ENCODE measurements at regions not wholly inside any gene's neighbourhood (a gene's known extent, or its start where the extent isn't known, plus 50 kb on each side); places are given as distances from the start of the nearest gene placed in this dataset.
"Not testable (repeated sequence)": the region's sequence is repeated elsewhere in the genome, so short reads cannot be mapped to it uniquely, and the experiment has no call there.

- no peak for DNase-seq (ENCODE audit: low read depth)
Measured at GRCh38 chr5:37962389-37962788, 122.5 kb upstream of the GDNF start.

DNA sequence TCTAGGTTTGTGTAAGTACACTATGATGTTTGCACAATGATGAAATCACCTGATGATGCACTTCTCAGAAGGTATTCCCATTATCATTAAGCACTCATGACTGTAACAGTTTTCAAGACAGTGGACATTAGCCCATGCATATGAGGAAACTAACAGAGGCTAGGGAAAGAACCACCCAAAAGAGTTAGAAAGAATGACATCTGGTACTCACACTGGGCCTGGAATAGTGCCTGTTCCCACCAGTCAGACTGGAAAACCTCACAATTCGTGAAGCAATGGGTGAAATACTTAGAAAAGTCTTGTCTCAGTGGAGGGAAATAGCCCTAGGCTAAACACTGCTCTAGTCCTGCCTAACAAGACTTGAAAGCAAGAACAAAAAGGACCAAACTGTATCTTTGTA, 117.4 kb upstream of the GDNF start:
- no peak for DNase-seq (ENCODE audit: low read depth)

- DNase-seq (ENCODE audit: low read depth): no peak
Measured at GRCh38 chr5:37955748-37956147, 115.9 kb upstream of the GDNF start.

- no peak for DNase-seq (ENCODE audit: low read depth)
Measured at GRCh38 chr5:37954561-37954960, 114.7 kb upstream of the GDNF start.

DNA sequence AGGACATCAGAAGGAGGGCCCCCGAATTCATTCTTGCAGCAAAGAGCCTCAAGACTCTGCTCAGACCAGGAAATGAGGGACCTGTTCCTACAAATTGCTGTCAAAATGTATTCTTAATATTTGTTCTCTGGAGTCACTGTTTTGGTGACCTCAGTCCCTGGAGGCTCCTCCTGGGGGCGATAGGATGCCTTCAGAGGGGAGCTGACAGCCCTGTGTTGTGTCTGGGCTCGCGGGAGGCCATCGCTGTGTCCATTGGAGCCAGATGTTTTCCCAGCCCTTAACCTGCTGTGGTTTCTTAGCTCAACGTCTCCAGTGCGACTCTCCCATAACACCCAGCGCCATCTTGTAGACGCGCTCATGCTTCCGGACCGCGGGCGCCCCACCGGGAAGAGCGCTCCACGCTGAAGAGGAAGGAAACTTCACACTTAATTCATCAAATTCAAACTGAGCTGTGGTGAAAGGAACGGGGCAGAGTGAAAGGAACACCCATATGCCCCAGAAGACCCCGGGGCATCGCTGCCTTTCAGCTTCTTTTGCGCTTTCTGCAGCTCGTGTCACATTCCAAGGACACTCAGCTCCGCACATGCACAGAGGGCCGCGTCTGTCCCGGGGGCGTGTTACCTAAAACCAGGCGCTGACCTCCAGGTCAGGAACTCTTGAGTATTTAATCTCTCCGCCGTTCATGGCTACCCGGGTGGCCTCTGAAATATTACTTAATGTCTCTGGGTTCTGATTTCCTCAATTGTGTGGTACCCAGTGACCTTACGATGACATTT, 112.3 kb upstream of the GDNF start:
- no peak for DNase-seq (ENCODE audit: low read depth)

GRCh38 chr5:37950436-37950835, 110.6 kb upstream of the GDNF start:
- no peak for DNase-seq (ENCODE audit: low read depth)

DNA sequence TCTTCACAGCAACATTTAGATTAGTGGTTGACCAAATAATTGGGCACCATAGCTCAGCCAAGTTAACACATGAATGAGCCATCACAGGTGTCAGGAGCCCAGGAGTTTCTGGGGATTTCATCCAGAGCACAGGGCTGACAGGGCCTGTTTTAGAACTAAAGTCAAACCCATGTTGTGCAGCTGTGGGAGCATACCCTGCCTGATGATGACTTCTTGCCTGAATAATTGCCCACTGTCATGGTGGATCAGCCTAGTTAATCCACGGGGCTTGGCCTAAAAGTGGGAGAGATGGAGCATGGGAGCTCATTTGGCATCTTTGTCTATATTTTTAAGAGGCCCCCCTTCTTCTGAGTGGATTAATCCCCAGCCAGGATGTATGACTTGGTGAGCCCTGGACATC, 105.6 kb upstream of the GDNF start:
- no peak for DNase-seq (ENCODE audit: low read depth)

DNA sequence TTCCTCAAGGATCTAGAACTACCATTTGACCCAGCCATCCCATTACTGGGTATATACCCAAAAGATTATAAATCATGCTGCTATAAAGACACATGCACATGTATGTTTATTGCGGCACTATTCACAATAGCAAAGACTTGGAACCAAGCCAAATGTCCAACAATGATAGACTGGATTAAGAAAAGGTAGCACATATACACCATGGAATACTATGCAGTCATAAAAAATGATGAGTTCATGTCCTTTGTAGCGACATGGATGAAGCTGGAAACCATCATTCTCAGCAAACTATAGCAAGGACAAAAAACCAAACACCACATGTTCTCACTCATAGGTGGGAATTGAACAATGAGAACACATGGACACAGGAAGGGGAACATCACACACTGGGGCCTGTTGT, 103.3 kb upstream of the GDNF start:
- DNase-seq (ENCODE audit: low read depth): not testable (repeated sequence)

GRCh38 chr5:37940931-37941623, 101.2 kb upstream of the GDNF start:
- DNase-seq (ENCODE audit: low read depth): no peak

DNA sequence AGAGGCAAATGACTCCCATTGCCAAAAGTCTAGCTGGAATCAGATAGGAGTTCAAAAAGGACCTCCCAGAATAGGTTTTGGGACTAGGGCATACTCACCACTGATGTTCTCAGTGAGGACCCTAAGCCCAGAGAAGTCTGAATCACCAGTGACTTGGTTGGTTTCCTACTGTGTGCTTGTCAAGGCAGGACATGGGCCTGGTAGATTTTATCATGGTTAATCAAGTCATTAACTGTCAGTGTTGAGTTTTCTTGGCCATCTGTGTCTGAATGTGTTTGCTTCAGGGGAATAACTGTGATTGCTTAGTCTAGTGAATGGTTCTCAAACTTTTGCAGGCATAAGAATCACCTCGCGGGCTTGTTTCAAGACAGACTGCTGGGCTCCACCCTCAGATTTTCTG, 99.0 kb upstream of the GDNF start:
- DNase-seq (ENCODE audit: low read depth): no peak

DNA sequence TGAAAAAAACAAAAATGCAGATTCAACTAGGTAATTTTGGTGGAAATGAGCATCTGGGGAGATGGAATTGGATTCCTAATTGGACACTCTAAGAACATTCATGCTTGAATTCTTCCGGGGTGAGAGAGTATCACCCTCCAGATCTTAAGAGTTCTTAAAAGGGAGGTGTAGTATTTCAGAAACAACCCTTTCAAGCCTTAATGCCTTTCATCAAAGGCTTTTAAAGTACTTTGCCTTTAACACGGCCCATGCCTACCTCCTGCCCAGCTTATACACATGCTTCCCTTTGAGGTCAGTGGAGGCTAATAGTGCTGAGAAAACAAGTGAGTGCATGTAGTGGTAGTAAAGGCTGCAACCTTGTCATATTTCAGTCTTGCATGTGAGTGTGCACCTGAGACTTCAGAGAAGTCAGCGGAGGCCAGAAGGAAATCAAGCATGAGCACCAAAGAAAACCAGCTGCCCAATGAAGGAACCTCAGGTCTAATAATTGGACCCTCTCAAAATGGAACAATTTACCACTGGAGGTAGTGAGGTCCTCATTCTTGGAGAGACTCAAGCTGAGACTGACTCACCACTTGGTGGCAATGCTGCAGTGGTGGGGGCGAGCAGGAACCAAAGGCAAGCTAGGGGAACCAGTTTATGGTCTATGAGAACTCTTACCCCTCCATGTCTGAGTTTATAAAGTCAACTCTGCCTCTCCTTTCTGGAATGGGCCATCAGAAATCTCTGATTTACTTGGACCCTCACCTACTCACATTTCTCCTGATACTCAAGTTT, 98.4 kb upstream of the GDNF start:
- no peak for DNase-seq (ENCODE audit: low read depth)

DNA sequence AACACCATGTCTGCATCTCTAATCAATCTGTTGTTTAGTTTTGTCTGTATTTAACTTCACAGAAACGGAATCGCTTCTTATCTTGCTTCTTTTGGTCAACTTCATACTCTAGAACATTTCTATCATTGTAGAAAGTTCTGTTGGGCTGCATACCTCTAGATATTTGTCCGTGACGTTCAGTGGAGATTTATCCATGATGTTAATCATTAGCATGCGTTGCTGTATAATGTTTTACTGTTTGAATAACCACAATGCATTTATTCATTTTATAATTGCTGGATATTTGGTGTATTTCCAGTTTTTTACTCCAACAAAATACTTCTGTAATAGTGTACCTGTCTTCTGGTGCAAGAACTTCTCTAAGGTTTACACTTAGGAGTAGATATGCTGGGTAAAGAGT, 96.2 kb upstream of the GDNF start:
- no peak for DNase-seq (ENCODE audit: low read depth)

GRCh38 chr5:37933576-37933975, 93.7 kb upstream of the GDNF start:
- DNase-seq (ENCODE audit: low read depth): no peak

DNA sequence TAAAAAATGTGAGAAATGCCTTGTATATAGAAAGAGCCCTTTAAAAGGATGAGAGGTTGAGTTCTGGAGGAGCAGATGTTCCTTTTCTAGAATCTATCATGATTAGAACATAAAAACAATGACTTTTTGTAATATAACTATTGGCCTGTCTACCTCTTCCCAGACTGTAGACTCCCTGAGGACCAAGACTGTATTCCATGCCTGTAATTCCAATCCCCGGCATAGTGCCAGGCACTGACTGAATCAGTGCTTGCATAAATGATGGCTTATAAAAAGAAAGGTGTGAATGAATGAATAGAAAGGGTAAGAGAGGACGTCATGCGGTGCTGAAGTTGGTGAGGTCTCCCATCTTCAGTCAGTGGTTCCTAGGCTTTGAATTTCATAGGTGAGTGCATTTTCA, 92.6 kb upstream of the GDNF start:
- DNase-seq (ENCODE audit: low read depth): no peak

DNA sequence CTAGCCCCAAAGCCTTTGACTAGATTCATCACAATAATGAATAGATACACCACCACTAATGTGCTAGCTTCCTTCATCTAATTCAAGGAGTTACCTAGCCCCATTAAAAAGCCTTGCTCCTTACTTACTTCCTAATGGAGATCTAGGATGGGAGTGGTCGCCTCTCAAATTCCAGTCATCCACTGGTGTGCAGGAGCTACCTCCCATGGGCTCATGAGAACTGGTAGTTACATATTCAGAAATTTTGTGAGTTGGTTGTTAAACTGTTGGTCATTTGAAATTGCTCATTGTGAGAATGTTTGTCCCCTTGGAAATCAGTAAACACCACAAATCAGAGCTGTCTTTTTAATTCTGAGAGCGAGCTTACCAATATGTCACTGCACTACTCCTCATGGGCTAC, 91.7 kb upstream of the GDNF start:
- no peak for DNase-seq (ENCODE audit: low read depth)

DNA sequence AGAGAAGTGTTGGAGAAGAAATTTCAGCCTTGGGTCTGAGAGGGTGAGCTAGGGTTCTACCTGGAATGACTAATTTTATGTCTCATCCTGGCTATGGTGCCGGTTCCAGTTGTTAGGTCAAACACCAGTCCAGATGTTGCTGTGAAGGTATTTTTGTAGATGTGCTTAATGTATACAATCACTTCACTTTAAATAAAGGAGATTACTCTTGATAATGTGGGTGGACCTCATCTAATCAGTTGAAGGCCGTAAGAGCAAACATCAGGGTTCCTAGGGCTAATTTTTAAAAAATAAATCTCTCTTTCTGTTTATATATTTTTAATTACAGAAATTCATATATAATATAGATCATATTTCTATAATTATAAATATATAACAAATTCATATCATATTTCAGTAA, 90.5 kb upstream of the GDNF start:
- DNase-seq (ENCODE audit: low read depth): no peak

DNA sequence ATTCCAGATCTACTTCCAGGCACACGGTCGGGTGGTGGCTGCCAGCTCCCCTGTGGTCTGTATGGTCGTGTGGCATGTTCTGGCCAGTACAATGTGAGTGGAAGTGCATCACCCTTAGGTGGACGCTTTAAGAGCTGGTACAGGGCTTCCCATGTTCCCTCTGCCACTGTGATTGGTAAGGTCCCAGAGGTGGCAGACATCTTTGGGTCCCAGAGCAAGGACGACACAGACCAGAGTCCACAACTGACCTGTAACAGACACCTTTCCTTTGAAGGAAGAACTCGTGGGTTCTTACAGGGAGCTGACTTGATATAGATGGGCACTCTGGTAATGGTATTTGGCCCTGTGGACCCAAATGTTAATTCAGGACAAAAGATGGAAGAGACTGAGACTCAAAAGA, 90.0 kb upstream of the GDNF start:
- DNase-seq (ENCODE audit: low read depth): no peak

DNA sequence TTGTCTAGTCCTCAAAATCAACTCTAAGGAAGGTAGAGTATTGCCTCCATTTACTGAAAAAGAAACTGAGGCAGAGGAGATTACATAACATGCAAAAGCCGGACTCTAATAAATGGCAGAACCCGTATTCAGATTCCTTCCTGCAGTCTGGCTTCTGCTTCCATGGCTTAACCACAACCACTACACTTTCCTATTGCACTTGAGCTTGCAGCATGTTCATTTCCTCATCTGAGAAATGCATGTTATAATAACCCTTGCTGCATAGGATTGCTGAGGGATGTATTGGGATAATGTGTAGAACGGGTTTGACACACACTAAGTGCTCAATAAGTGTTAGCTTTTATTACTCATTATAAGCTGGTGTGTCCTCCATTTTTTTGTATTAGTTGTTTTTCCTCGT, 87.9 kb upstream of the GDNF start:
- DNase-seq (ENCODE audit: low read depth): not testable (repeated sequence)

DNA sequence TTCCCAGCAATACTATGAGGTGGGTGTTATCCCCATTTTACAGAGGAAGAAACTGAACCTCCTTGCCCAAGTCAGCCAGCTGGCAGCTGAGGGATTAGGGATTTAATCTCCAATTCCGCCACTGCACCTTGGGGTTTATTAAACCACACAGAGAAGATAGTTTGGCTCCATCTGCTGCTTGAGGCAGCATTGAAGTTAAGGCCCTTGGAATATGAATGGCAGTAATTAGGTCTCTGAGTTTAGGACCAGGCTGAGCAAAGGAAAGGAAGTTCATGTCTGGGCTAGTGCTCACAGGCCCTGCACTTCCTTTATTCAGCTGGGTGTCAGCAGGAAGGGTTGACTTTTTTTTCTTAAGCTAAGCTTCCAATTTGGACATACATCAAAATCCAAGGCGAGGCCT, 86.9 kb upstream of the GDNF start:
- DNase-seq (ENCODE audit: low read depth): no peak

GRCh38 chr5:37921452-37921851, 81.6 kb upstream of the GDNF start:
- DNase-seq (ENCODE audit: low read depth): no peak

DNA sequence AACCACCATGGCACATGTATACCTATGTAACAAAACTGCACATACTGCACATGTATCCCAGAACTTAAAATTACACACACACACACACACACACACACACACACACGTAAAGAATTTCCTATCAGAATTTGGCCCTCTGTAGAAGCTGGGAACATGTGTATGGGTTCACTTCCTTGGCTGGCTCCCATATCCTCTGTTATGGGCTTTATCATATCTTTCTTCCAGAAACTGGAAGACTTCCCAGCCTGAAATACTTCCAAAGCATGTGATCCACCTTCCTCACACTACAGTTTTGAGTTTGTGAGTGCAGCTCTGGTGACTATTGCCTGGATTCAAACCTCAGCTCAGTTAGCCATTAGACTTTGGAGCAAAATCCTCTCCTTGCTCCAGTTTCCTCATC, 78.6 kb upstream of the GDNF start:
- DNase-seq (ENCODE audit: low read depth): no peak

DNA sequence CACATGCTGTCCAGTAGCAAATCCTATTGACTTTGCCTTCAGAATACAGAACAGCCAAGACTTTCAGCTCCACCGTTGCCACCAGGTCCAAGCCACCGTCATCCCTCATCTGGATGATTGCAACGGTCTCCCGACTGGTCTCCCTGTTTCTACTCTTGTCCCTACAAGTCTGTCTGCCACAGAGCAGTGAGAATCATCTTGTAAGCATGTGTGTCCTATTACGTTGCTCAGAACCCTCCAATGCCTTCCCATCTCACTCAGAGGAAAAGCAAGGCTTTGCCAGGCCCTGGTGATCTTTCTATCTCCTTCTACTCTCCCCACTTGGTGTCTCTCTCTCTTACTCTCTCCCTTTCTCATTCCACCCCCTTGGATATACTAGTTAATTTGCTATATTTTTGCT, 76.7 kb upstream of the GDNF start:
- DNase-seq (ENCODE audit: low read depth): no peak

- no peak for DNase-seq (ENCODE audit: low read depth)
Measured at GRCh38 chr5:37915097-37915736, 75.4 kb upstream of the GDNF start.
